HG03354 (cell line): ENCODE measurements at regions not wholly inside any gene's neighbourhood (a gene's known extent, or its start where the extent isn't known, plus 50 kb on each side); places are given as distances from the start of the nearest gene placed in this dataset.

ENCODE experiments used
- ATAC-seq: cut with Tn5 transposase; IDR thresholded peaks from one replicate; pipeline ENCODE4 v1.9.1; 2021; ENCODE audit warnings: mild to moderate bottlenecking; ENCODE audit not compliant: unreplicated experiment, poor library complexity, severe bottlenecking

DNA sequence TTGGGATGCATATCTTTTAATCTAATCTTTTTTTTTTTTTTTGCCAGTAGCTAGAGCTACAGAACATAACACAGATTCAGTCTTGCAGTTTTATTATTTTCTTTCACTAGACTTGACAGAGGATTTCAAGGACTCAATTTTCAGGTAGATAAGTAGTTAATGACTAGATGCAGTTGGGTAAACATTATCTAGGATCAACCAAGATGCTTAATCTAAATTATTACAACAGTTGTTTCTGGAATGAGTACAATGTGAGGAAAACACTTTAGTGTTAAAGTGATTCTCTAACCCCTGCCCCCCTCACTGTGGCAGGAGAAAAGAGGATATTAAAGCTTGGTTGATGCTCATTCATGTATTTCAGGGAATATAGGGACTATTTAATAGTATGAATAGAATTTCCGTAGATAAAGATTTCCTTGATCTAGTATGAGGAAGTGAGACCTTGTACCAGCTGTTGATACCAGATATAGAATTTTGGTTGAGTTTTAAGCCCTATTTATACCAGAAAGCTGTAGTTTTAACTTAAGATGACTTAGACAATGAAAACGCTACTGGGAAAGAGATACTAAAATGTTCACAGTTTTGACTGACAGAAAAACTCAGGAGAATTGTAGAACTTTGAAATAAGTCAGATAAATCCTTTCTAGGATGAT is 389.0 kb upstream of the C2CD4B start:
- peak; percentile 69 for ATAC-seq

DNA sequence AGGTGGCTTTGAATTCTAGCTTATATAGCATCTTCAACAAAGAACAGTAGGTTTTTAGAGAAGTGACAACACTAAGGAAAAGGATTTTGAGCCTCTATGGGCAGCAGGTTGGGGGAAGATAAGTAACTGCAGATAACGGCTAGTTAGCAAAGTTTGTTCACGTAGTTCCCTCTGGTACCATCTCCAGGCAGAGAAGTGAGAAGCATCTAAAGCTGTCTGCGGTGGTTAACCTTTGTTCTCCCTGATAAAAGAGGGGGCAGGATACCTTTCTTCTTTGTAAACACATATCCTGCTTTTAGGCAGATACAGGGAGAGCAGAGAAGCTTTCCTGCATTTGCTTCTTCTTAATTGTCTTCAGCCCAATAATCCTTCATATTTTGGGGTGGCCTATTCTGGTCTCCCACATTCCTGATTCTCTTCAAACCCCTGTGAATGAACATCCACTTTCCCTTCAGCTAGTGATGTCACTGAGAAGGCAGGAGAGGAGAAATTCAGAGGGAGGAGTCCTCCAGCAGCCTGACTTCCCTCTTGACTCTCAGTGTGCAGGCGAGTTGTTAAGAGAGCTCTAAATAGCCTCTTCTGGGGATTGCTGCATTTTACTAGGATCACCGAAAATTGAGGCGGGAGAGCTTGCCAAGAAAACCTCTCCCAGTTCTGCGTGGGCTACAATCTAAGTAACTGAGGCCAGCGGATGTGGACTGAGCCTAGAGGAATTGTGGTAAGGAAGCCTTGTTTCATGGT is 393.7 kb upstream of the C2CD4B start:
- ATAC-seq: no peak

DNA sequence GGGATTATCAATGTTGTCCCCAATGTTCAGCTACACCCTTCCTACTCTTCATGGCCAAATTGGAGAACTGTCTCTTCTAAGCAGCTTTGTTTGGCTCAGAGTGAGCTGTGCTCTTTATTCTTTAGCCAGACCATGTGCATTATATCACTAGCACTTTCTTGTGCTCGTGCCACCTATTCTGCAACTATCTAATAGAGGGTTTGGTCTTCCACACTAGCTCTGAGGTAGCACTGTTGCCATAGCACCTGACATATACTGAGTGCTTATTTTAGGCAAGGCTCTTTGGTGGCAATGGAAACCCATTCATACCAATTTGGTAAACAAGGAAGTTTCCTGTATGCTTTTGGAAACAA is 394.3 kb upstream of the C2CD4B start:
- ATAC-seq: no peak

DNA sequence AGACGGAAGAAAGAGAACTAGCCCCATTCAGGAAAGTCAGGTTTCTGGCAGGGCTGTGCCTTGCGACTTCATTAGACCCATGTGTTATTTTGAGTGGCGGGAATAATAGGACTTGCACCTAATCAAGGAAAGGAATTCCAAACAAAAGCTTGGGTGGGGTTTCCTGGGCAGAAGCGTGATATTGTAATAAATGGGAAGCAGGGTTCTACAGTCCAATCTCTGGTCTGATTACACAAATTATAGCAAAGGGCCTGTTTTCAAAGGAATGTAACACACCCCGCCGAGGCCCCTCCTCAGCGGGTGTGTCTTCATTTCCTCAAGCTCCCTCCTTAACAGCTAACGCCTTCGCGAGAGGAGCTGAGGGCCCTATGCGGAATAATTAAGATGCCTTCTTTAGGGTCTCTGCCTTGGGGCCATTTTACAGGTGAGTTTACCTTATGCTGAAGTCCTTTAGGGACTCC is 396.0 kb upstream of the C2CD4B start:
- no peak for ATAC-seq

DNA sequence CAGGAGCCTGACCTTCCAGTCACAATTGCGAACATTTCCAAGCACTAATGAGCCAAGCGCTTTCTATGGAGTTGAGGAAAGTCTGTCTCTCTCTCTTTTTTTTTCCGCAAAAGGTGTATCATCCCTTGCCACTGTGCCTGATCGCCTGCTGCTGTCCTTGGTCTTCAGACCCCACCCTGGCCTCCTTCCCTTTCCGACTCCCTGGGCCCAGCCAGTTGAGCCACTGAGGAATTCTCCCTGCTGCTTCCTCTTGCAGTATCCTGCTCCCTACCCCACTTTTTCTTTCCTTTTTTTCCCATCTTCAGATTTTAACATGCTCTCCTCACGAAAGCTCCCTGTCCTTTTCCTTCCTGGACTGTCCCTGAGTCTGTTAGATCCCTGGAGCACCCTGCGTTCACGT is 396.5 kb upstream of the C2CD4B start:
- no peak for ATAC-seq

DNA sequence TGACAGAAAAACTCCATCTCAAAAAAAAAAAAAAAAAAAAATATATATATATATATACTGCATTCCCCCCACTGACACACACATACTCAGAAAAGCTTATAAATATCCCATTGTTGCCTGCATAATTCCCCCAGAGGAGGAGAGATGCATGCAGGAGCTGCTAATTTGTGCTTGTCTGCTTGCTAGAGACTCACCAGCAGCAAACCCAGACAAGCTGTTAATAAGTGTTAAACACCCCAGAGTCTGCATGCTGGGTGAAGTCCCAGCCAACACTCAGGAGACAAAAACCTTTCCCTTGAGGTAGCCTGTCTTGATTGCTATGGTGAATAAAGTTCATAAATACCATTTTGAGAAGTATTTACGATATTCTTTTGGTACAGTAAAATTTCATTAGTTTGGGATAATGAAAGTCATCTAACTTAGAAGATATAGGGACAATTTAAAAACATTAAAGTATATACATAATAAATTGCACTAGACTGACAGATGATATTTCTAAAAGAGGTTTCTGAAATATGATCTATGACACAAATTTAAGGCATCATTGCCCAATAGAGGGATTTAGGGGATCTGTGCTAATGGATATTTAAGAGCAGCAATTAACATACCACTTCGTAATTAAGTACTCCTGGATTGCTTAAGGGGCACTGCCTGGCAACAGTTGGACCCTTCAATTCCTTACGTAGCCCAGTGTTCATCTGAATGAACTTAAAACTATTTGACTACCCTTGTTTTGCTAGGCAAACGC is 400.0 kb upstream of the C2CD4B start:
- no peak for ATAC-seq

DNA sequence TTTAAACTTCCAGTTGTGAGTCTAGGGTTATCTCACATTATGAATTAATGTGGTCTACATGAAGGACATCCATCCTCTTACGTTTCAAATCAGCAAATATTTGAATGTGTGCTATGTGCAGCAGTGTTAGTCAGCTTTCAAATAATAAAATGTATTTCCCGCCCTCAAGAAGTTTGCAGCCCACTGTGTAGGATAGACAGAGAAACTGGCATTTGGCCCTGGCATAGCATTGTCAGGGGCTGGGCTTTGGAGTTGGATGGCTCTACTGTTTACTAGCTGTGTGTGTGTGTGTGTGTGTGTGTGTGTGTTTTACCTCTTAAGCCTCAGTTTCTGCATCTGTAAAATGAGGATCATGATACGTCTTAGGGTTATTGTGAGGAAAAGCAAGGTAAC is 400.5 kb upstream of the C2CD4B start:
- ATAC-seq: no peak

DNA sequence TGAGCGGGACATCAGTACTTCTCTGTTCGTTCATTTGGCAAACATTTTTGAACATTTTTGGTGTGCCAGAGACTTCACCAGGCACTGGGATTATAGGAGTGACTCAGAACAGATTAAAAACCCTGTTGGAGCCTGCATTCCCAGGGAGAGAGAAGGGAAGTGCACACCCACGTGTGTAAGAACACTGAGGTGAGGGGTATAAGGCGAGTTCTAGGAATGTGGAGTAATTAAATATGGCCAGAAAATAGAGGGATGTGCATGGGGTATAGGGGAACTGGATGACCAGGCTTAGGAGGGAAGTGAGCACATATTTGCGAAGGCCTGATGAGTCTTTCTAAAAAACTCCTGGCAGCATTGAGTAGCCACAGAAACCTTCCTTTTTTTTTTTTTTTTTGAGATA is 401.2 kb upstream of the C2CD4B start:
- no peak for ATAC-seq

DNA sequence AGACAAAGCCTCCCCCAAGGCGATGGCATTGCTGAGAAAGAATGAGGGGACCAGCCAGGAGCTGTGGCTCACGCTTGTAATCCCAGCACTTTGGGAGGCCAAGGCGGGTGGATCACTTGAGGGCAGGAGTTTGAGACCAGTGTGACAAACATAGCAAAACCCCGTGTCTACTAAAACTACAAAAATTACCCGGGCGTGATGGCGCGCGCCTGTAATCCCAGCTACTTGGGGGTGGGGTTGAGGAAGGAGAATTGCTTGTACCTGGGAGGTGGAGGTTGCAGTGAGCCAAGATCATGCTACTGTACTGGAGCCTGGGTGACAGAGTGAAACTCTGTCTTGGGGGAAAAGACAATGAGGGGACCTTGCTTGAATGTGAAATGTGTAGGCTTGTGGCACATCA is 402.4 kb upstream of the C2CD4B start:
- ATAC-seq: no peak

DNA sequence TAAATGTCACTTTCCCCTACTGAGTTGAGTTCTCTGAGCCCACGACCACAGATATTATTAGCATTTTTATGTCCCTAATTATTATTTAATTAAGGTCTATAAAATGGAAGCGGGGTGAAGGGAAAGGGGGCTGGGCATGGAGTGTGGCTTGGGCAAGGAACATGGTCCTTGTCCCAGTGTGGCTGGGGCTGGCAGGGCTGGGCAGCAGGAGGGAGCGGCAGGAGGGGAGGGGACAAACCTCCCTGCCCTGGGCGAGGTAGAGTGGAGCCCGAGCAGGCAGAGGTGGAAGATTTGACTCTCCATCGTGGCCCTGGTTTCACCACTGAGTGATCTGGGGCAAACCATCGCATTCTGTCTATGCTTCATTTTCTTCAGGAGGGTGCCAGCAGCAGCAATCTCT is 402.9 kb upstream of the C2CD4B start:
- no peak for ATAC-seq

DNA sequence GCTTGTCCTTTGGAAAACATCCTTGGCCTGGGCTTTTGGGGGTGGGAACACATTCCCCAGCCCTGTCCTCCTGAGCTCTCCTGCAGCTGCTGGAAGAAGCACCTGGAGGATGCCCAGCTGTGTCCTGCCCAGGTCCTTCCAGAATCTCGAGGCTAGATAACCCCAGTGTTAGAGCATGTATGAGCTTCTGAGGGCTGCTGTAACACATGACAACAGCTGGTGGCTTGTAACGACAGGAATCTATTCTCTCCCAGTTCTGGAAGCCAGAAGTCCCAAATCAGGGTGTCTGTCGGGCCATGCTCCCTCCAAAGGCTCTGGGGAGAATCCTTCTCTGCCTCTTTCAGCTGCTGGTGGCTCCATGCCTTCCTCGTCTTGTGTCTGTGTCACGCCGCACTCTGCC is 403.6 kb upstream of the C2CD4B start:
- ATAC-seq: no peak

DNA sequence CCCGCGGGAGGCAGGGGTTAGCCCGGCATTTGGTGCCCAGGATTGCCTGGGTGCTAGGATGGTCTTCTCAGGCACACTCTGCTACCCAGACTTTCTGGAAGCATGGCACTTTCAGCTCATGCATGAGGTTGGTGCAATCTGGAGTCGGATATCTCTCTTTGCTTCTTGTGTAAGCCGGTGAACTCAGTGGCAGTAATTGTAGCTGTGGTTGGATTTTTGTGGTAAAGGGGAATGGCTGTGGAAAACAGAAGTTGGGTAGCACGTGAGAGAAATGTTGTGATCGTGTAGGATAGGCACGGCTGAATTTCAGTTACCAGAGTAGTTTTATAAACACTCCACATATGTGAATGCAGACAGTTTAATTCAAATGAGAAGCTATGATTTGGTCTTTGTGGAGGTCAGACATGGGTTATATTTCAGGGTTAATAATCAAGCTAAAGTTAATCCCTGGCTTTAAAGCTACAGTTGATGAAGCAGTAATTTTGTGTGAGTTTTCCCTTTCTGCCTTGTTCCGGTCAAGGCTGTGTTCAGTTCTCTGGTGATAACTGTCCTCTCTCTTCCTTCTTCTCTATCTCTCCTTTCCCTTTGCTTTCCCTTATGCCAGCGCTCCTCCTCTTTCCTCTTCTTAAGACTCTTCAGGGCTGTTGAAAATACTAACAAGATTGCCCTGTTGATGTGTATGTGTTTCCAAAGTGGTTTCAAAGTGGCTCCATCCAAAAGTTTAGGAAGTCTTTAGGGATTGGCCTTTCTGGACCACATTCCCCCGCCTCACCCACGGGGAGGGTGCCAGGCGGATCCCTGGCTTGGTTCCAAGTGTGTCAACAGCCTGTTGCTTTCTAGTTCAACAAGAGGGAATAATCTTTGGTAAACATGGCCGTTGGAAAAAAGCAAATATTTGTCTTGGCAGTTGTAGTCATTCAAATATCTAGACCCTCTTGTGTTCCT is 404.6 kb upstream of the C2CD4B start:
- no peak for ATAC-seq

DNA sequence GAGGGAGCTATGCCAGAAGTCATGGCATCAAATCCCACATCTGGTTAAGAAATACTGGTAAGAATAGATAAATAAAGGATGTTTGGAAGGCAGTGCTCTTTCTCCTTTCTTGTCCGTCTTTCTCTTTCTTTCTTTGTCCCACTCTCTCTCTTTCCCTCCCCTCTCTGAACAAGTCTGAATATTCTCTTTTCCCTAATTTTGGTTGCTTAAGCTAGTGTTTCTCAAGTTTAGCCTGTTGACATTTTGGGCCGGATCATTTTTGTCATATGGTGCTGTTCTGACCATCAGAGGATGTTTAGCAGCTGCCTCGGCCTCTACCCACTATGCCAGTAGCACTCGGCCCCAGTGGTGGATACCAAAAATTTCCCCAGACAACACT is 405.3 kb upstream of the C2CD4B start:
- ATAC-seq: no peak

DNA sequence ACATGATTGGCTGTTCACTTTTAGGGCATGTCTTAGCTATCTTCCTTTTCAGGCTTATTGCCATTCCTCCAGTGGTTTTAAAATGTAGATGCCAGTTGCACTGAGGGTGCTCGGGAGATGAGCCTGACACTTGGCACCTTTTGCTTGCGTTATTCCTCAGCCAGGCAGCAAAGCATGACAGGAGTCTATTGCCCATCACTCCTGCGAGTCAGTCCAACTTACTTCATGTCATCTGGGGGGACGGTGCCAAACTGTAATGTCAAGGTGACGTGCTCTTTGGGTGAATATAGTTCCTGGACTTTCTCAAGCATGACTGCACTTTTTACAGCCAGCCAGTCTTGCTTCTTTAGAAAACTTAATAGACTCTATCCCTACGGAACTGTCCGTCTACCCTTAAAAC is 406.0 kb upstream of the C2CD4B start:
- ATAC-seq: no peak

DNA sequence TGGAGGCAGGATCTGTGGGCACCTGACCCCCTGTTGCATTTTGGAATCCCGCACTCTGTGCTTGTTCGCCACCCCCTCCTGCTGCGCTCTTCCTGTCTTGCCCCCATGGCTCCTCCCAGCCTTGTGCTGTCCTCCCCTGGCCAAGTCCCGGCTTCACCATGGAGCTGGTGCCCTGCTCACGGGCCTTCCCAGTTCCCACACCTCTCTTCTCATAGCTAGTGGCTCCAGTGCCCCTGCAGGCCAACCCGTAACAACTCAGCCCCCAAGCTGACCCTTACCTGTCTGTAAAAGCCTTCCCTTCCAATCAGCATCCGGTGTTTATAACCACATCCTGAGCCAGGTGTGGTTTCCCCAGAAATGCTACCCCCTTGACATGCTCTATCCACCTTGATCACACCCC is 407.7 kb upstream of the C2CD4B start:
- ATAC-seq: no peak

DNA sequence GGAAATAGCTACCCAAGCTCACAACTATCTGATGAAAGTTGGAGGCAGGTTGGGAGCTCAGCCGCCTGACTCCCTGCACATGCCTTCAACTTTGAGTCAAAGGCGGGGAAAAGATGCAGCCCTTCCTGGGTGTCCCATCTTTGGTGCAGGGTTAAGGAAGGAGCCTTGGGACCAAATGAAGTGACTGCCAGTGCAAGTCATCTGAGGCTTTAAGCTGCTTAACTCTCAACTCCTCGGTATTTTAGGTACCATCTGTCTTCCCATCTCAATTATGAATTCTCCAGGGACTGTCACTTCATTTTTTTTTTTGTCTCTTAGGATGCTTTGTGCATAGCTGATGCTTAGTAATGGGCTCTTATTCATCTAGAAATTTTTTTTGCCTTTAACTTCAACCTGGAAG is 408.8 kb upstream of the C2CD4B start:
- ATAC-seq: no peak

DNA sequence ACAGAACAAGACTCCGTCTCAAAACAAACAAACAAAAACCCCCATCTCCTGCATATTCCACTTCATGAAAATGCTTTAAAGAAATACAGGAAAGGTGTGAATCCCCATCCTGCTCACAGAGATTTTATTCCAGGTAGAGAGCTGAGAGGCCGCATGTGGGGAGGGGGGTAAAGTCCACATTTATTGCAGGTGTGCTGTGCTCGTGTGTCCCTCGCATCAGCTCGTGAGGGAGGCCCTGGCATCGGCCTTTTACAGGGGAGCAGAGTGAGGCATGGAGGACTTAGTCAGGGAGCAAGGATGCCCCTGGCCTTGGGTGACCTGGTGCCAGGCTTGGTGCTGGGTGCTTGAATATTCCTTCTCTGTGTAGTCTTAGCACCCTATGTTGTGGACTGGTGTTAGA is 413.5 kb upstream of the C2CD4B start:
- ATAC-seq: no peak

DNA sequence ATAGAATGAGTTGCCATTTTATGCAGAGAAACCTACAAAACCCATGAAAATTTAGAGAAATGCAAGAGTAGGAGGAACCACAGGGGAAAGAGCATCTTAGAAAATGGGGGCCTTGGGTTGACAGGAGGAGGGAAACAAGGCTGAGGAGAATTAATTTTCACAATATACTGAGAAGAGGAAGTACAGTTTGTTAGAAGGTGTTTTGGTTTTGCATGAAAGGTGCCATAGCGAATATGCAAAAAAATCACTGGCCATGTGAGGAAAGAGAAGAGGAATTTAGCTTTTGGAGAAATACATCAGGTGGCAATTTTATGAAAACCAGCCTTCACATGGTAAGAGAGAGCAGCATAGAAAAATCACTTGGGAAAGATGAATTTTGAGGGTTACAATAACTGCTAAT is 413.9 kb upstream of the C2CD4B start:
- no peak for ATAC-seq

DNA sequence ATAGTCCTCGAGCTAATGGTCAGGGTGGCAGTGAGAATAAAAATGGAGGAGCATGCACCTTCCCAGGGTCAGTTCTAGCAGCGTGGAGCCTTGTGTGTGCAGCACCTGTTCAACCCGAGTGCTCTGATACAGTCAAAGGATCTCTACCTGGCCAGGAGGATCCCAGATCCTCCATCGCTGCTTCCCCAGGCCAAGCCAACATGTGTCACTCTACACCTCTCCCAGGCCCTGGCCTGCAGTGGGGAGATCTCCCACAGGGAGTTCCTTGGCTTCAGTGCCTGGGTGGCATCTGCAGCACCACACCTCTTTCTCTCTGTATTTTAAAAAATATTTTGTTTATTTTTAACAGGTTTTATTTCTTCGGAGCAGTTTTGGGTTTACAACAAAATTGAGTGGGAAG is 414.8 kb upstream of the C2CD4B start:
- no peak for ATAC-seq

DNA sequence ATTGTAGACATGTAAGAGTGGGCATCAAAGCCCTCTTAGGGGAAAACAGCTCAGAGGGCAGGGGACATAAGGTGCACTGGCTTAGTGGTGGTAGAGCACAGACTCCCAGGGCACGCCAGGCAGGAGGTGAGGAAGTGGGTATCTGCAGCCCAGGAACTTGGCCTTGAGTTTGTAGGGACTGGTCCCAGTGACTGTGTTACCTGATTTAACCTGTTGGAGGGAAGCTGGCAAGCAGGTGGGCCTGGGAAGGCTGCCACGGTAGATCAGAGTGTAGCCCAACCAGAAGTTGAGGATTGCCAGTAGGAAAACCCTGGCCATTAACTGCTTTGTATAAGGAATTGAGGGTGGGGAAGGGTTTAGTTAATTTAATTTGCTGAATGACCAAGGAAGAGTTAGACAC is 417.5 kb upstream of the C2CD4B start:
- ATAC-seq: no peak
